ENCODE measurements at regions not wholly inside any gene's neighbourhood (a gene's known extent, or its start where the extent isn't known, plus 50 kb on each side); places are given as distances from the start of the nearest gene placed in this dataset.

- no peak for DNase-seq (ENCODE audit: low read depth, low spot score)
These were observed 157.8 kb downstream of the CYRIA start for GRCh38 chr2:16507655-16508489.

- no peak for DNase-seq (ENCODE audit: low read depth, low spot score)
These were observed 159.3 kb downstream of the CYRIA start for GRCh38 chr2:16506366-16506765.

- DNase-seq (ENCODE audit: low read depth, low spot score) = no peak
These were observed 168.9 kb downstream of the CYRIA start for GRCh38 chr2:16496426-16497388.

- no peak for DNase-seq (ENCODE audit: low read depth, low spot score)
These were observed 170.0 kb downstream of the CYRIA start for GRCh38 chr2:16495509-16496208.

GRCh38 chr2:16494836-16495508, 170.7 kb downstream of the CYRIA start:
- no peak for DNase-seq (ENCODE audit: low read depth, low spot score)

GRCh38 chr2:16493788-16494187, 171.8 kb downstream of the CYRIA start:
- no peak for DNase-seq (ENCODE audit: low read depth, low spot score)

GRCh38 chr2:16487686-16488085, 177.9 kb downstream of the CYRIA start:
- no peak for DNase-seq (ENCODE audit: low read depth, low spot score)

GRCh38 chr2:16485251-16485650, 180.4 kb downstream of the CYRIA start:
- DNase-seq (ENCODE audit: low read depth, low spot score) = no peak

GRCh38 chr2:16482460-16482859, 183.2 kb downstream of the CYRIA start:
- no peak for DNase-seq (ENCODE audit: low read depth, low spot score)

- DNase-seq (ENCODE audit: low read depth, low spot score) = no peak
These were observed 184.3 kb downstream of the CYRIA start for GRCh38 chr2:16481351-16481750.

GRCh38 chr2:16479721-16480120, 185.9 kb downstream of the CYRIA start:
- no peak for DNase-seq (ENCODE audit: low read depth, low spot score)

GRCh38 chr2:16478434-16479210, 187.0 kb downstream of the CYRIA start:
- no peak for DNase-seq (ENCODE audit: low read depth, low spot score)

- DNase-seq (ENCODE audit: low read depth, low spot score) = no peak
These were observed 188.0 kb downstream of the CYRIA start for GRCh38 chr2:16477648-16478047.

- DNase-seq (ENCODE audit: low read depth, low spot score) = no peak
These were observed 188.8 kb downstream of the CYRIA start for GRCh38 chr2:16476866-16477265.

GRCh38 chr2:16475986-16476567, 189.6 kb downstream of the CYRIA start:
- no peak for DNase-seq (ENCODE audit: low read depth, low spot score)

GRCh38 chr2:16475586-16475985, 190.0 kb downstream of the CYRIA start:
- no peak for DNase-seq (ENCODE audit: low read depth, low spot score)

- no peak for DNase-seq (ENCODE audit: low read depth, low spot score)
These were observed 192.1 kb downstream of the CYRIA start for GRCh38 chr2:16473575-16473974.

- no peak for DNase-seq (ENCODE audit: low read depth, low spot score)
These were observed 194.6 kb downstream of the CYRIA start for GRCh38 chr2:16470936-16471490.

- DNase-seq (ENCODE audit: low read depth, low spot score) = no peak
These were observed 198.8 kb downstream of the CYRIA start for GRCh38 chr2:16466821-16467151.
